Neural crest cell (in vitro differentiated cells): ENCODE measurements at regions not wholly inside any gene's neighbourhood (a gene's known extent, or its start where the extent isn't known, plus 50 kb on each side); places are given as distances from the start of the nearest gene placed in this dataset.

Experiments
- DNase-seq: peaks from one replicate; pipeline ENCODE4 v3.0.0; 2021; ENCODE audit warnings: low read depth, mixed read lengths, low spot score
- H3K27ac Mint-ChIP-seq: one replicate; pipeline ENCODE4 v1.8.0; 2021; ENCODE audit warnings: mild to moderate bottlenecking, mixed read lengths; ENCODE audit not compliant: unreplicated experiment
- H3K27me3 Mint-ChIP-seq: 2 replicates; pipeline ENCODE4 v1.8.0; 2021; ENCODE audit warnings: low read depth, mild to moderate bottlenecking, mixed read lengths
- H3K36me3 Mint-ChIP-seq: 2 replicates; pipeline ENCODE4 v1.8.0; 2021; ENCODE audit warnings: low read depth, mild to moderate bottlenecking, mixed read lengths
- H3K4me1 Mint-ChIP-seq: 2 replicates; pipeline ENCODE4 v1.8.0; 2021; ENCODE audit warnings: mixed read lengths
- H3K4me3 Mint-ChIP-seq: one replicate; pipeline ENCODE4 v1.8.0; 2021; ENCODE audit warnings: mild to moderate bottlenecking, mixed read lengths
- H3K9me3 Mint-ChIP-seq: 2 replicates; pipeline ENCODE4 v1.8.0; 2021; ENCODE audit warnings: mixed read lengths
- TF ChIP-seq, protein P1 (sequence below): fragments of 200-600 bp; sonication (generic); conservative IDR thresholded peaks from 2 replicates; pipeline ENCODE4 v1.5.0; 2021; ENCODE audit warnings: antibody characterized with exemption, mild to moderate bottlenecking

GRCh38 chr10:43702936-43703281 lies 54.2 kb upstream of the ZNF32 start:
- H3K27ac Mint-ChIP-seq: no peak overlapping the region
- no peaks in the 10 kb centered on the region for H3K9me3 Mint-ChIP-seq
- H3K4me3 Mint-ChIP-seq: no peak overlapping the region
- no peaks in the 10 kb centered on the region for H3K27me3 Mint-ChIP-seq
- peaks cover 20% of the 10 kb centered on the region for H3K4me1 Mint-ChIP-seq
- TF ChIP-seq, protein P1, sequence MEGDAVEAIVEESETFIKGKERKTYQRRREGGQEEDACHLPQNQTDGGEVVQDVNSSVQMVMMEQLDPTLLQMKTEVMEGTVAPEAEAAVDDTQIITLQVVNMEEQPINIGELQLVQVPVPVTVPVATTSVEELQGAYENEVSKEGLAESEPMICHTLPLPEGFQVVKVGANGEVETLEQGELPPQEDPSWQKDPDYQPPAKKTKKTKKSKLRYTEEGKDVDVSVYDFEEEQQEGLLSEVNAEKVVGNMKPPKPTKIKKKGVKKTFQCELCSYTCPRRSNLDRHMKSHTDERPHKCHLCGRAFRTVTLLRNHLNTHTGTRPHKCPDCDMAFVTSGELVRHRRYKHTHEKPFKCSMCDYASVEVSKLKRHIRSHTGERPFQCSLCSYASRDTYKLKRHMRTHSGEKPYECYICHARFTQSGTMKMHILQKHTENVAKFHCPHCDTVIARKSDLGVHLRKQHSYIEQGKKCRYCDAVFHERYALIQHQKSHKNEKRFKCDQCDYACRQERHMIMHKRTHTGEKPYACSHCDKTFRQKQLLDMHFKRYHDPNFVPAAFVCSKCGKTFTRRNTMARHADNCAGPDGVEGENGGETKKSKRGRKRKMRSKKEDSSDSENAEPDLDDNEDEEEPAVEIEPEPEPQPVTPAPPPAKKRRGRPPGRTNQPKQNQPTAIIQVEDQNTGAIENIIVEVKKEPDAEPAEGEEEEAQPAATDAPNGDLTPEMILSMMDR: no peak
- H3K36me3 Mint-ChIP-seq: no peaks in the 10 kb centered on the region
- DNase-seq: no peak

- H3K4me3 Mint-ChIP-seq: no peak overlapping the region
- peaks cover 15% of the 10 kb centered on the region for H3K4me1 Mint-ChIP-seq
- no peaks in the 10 kb centered on the region for H3K27me3 Mint-ChIP-seq
- DNase-seq: no peak
- no peaks in the 10 kb centered on the region for H3K36me3 Mint-ChIP-seq
- TF ChIP-seq, protein P1: no peak
- no peak overlapping the region for H3K27ac Mint-ChIP-seq
- H3K9me3 Mint-ChIP-seq: no peaks in the 10 kb centered on the region
These were observed 53.7 kb upstream of the ZNF32 start for GRCh38 chr10:43702213-43702935.

DNA sequence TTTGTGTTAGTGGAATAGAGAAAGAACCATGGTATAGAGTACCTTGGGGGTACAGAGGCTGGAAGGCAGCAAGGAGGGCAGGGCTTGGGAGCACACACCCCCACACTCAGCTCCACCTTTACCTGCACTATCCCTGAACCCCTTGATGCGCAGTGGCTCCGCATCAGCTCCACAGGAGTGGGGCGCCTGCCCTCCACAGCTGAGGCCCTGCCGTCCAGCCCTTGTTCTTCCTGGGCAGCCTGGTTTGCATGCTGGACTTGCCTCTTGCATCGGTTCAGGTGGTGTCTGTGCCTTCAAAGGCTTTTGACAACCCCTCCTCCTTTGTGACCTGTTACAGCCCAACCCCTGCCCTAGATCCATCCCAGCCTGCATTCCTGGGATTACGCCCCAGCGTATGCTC lies 52.6 kb upstream of the ZNF32 start:
- TF ChIP-seq, protein P1: no peak
- H3K36me3 Mint-ChIP-seq: no peaks in the 10 kb centered on the region
- H3K4me1 Mint-ChIP-seq: peaks cover 14% of the 10 kb centered on the region
- H3K27me3 Mint-ChIP-seq: no peaks in the 10 kb centered on the region
- no peak overlapping the region for H3K27ac Mint-ChIP-seq
- no peak for DNase-seq
- H3K9me3 Mint-ChIP-seq: no peaks in the 10 kb centered on the region
- H3K4me3 Mint-ChIP-seq: no peak overlapping the region

DNA sequence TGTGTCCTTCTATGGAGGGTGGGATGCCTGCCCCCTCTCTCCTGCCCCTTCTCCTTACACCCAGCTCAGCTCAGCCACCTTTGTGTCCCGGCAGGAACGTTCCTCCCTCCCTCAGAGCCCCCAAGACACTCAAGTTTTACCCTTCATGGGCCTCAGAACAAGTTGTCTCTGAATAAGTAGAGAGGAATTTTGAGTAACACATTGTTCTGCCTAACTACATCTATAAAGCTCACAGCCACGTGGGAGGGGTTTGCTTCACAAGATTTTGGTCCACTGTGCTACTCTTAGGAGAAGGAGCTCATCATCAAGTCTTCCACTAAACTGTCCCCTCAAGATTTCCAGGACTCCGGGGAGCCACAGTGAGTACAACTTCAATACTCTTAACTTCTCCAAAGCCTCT lies 51.6 kb upstream of the ZNF32 start:
- Mint-ChIP-seq H3K9me3 (no peaks in the 10 kb centered on the region), H3K27me3 (no peaks in the 10 kb centered on the region), H3K4me1 (peaks cover 8% of the 10 kb centered on the region), H3K27ac (peak overlapping the region; percentile 79), H3K4me3 (no peak overlapping the region), H3K36me3 (no peaks in the 10 kb centered on the region)
- TF ChIP-seq, protein P1: no peak
- no peak for DNase-seq

- TF ChIP-seq, protein P1: no peak
- no peak for DNase-seq
- peaks cover 8% of the 10 kb centered on the region for H3K4me1 Mint-ChIP-seq
- H3K9me3 Mint-ChIP-seq: no peaks in the 10 kb centered on the region
- no peak overlapping the region for H3K4me3 Mint-ChIP-seq
- no peaks in the 10 kb centered on the region for H3K27me3 Mint-ChIP-seq
- H3K27ac Mint-ChIP-seq: no peak overlapping the region
- no peaks in the 10 kb centered on the region for H3K36me3 Mint-ChIP-seq
These were observed 50.8 kb upstream of the ZNF32 start for GRCh38 chr10:43699516-43699915.
